ENCODE measurements at regions not wholly inside any gene's neighbourhood (a gene's known extent, or its start where the extent isn't known, plus 50 kb on each side); places are given as distances from the start of the nearest gene placed in this dataset.

DNA sequence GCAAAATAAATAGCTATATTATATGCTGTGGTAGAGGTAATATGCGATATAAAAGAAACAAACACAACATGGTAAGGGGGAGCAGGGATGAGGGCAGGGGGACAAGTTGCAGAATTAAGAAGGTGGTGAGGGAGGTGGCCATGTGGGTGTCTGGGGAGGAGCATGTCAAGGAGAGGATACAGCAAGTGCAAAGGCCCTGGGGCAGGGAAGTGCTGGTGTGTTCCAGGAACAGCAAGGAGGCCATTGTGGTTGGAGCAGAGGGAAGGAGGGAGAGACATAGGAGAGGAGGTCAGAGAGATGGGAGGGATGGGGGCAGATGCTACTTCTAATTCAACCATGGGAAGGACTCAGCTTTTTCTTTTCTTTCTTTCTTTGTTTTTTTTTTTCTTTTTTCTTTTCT is 161.2 kb upstream of the IGSF21 start:
- Mint-ChIP-seq H3K36me3 (ENCODE audit: insufficient read depth, unreplicated experiment) (no peaks in the 10 kb centered on the region), H3K27ac (ENCODE audit: unreplicated experiment) (no peak overlapping the region), H3K4me1 (ENCODE audit: low read depth, unreplicated experiment) (no peaks in the 10 kb centered on the region), H3K27me3 (ENCODE audit: insufficient read depth, unreplicated experiment) (peaks cover 16% of the 10 kb centered on the region), H3K9me3 (ENCODE audit: unreplicated experiment) (no peaks in the 10 kb centered on the region), H3K4me3 (ENCODE audit: unreplicated experiment) (no peak overlapping the region)
- no peak for DNase-seq
- ChIA-PET POLR2A (no interaction called here), CTCF (no interaction called here)
- no TSS peak for BruUV-seq (replicated peaks)
- Histone ChIP-seq H3K4me3 (ENCODE audit: low read depth, low read length) (no peak overlapping the region), H3K36me3 (ENCODE audit: control insufficient read depth, insufficient read depth, low read length) (no peaks in the 10 kb centered on the region), H3K27me3 (replicated peaks; ENCODE audit: control insufficient read depth, insufficient read depth, low read length) (no peaks in the 10 kb centered on the region), H3K9me3 (no peaks in the 10 kb centered on the region), H3K4me1 (no peaks in the 10 kb centered on the region)
- intact Hi-C loops (cut with micrococcal nuclease; ENCODE audit: unreplicated experiment): no loop called here
- no peak for TF ChIP-seq CTCF (IDR thresholded peaks at IDR 0.05; ENCODE audit: insufficient read depth in 1 of 2, low read depth in 1 of 2, low read length in 1 of 2, severe bottlenecking in 1 of 2, unreplicated experiment in 1 of 2)

DNA sequence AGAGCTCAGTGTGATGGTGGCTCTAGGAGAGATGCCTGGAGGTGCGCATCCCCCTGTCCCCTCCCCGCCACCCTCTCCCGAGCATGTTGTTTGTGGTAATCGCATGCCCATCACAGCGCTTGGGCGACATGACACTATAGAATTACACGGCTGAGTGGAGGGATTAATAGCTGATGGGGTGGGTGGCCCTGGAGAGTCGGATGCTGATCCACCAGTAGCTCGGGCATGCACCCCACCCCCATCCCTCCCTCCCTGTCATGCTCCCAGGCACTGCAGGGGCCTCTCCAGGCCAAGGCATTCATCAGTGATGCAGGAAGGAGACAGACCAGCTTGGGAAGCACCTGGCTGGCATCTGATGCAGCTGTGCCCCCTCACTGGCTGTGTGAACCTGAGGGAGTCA is 159.0 kb upstream of the IGSF21 start:
- no peaks in the 10 kb centered on the region for H3K9me3 ChIP-seq
- Mint-ChIP-seq H3K27ac (ENCODE audit: unreplicated experiment) (no peak overlapping the region), H3K4me1 (ENCODE audit: low read depth, unreplicated experiment) (no peaks in the 10 kb centered on the region), H3K27me3 (ENCODE audit: insufficient read depth, unreplicated experiment) (peaks cover 31% of the 10 kb centered on the region), H3K4me3 (ENCODE audit: unreplicated experiment) (no peak overlapping the region), H3K9me3 (ENCODE audit: unreplicated experiment) (no peaks in the 10 kb centered on the region), H3K36me3 (ENCODE audit: insufficient read depth, unreplicated experiment) (no peaks in the 10 kb centered on the region)
- intact Hi-C loops (cut with micrococcal nuclease; ENCODE audit: unreplicated experiment): no loop called here
- DNase-seq: no peak
- no peaks in the 10 kb centered on the region for H3K4me1 ChIP-seq
- no peaks in the 10 kb centered on the region for H3K27me3 ChIP-seq (replicated peaks; ENCODE audit: control insufficient read depth, insufficient read depth, low read length)
- no TSS peak for BruUV-seq (replicated peaks)
- H3K4me3 ChIP-seq (ENCODE audit: low read depth, low read length): no peak overlapping the region
- CTCF ChIA-PET: no interaction called here
- POLR2A ChIA-PET: no interaction called here
- no peak for TF ChIP-seq CTCF (IDR thresholded peaks at IDR 0.05; ENCODE audit: insufficient read depth in 1 of 2, low read depth in 1 of 2, low read length in 1 of 2, severe bottlenecking in 1 of 2, unreplicated experiment in 1 of 2)
- H3K36me3 ChIP-seq (ENCODE audit: control insufficient read depth, insufficient read depth, low read length): no peaks in the 10 kb centered on the region

- intact Hi-C loops (cut with micrococcal nuclease; ENCODE audit: unreplicated experiment): no loop called here
- Histone ChIP-seq H3K4me1 (no peaks in the 10 kb centered on the region), H3K27me3 (replicated peaks; ENCODE audit: control insufficient read depth, insufficient read depth, low read length) (no peaks in the 10 kb centered on the region), H3K4me3 (ENCODE audit: low read depth, low read length) (no peak overlapping the region), H3K9me3 (no peaks in the 10 kb centered on the region), H3K36me3 (ENCODE audit: control insufficient read depth, insufficient read depth, low read length) (no peaks in the 10 kb centered on the region)
- no peaks in the 10 kb centered on the region for H3K9me3 Mint-ChIP-seq (ENCODE audit: unreplicated experiment)
- TF ChIP-seq CTCF (IDR thresholded peaks at IDR 0.05; ENCODE audit: insufficient read depth in 1 of 2, low read depth in 1 of 2, low read length in 1 of 2, severe bottlenecking in 1 of 2, unreplicated experiment in 1 of 2): no peak
- BruUV-seq (replicated peaks): no TSS peak
- no peak overlapping the region for H3K4me3 Mint-ChIP-seq (ENCODE audit: unreplicated experiment)
- ChIA-PET CTCF (interaction anchor here (0.7 kb wide), 1 partner anchor 175 kb away, joined by 3 read pairs; no protein-coding TSS in a partner anchor), POLR2A (no interaction called here)
- H3K36me3 Mint-ChIP-seq (ENCODE audit: insufficient read depth, unreplicated experiment): no peaks in the 10 kb centered on the region
- no peak overlapping the region for H3K27ac Mint-ChIP-seq (ENCODE audit: unreplicated experiment)
- H3K27me3 Mint-ChIP-seq (ENCODE audit: insufficient read depth, unreplicated experiment): peaks cover 33% of the 10 kb centered on the region
- no peak for DNase-seq
- no peaks in the 10 kb centered on the region for H3K4me1 Mint-ChIP-seq (ENCODE audit: low read depth, unreplicated experiment)
These were observed 158.1 kb upstream of the IGSF21 start for GRCh38 chr1:17949511-17949910.

All from Caco-2 (cell line).